Superior temporal gyrus (tissue), 1 donor: ENCODE measurements at regions not wholly inside any gene's neighbourhood (a gene's known extent, or its start where the extent isn't known, plus 50 kb on each side); places are given as distances from the start of the nearest gene placed in this dataset.
"Not testable (repeated sequence)": the region's sequence is repeated elsewhere in the genome, so short reads cannot be mapped to it uniquely, and the experiment has no call there.

ENCODE experiments used
- DNase-seq: peaks from one replicate; pipeline ENCODE4 v3.0.0-alpha.2; 2016; ENCODE audit errors: extremely low spot score

- peak; percentile 4 for DNase-seq
Observed at GRCh38 chr5:85545129-85545528, 1072.6 kb upstream of the COX7C start.

DNA sequence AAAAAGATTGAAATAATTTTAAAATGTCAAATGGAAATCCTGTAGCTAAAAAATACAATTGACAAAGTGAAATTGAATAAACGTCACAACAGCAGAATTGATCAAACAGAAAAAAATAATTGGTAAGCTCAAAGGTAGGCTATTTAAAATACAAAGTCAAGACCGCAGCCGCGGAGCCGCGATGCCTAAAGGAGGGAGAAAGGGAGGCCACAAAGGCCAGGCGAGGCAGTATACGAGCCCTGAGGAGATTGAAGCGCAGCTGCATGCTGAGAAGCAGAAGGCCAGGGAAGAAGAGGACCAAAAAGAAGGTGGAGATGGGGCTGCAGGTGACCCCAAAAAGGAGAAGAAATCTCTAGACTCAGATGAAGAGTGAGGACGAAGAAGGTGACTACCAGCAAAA, 1068.5 kb upstream of the COX7C start:
- DNase-seq, result no peak

DNA sequence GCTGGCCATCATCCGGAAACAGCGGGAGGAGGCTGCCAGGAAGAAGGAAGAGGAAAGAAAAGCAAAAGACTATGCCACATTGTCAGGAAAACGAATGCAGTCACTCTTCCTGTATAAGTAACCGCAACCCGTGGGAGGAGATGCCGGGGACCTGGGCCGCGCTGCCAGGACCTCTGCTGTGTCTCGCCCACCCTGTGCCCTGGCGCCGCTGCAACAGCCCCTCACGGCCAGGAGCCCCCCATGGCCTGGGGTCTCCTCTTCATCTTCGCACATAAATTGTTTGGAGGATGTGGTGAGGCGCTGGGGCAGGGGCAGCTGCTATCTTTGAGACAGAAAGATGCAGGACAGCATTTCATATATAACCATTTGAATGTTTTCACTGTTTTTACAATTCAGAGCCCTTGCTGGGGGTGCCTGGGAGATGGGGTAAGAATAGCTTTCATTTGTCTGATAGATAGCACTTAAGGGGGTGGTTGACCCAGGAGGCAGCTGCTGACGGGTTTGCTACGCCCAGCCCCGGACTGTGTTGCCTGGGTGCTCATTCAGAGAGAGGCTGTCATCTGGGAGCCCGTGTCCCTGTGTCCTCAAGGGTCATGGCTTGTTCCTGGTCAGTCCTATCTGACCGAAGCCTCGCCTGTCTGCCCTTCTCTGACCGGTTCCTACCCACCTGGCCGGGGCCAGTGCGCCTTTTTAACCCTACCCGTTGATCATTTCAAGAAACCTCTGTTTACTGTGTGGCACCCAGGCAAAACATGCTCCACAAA, 1067.7 kb upstream of the COX7C start:
- DNase-seq, result no peak

- no peak for DNase-seq
Observed at GRCh38 chr5:85556464-85556863, 1061.3 kb upstream of the COX7C start.

- DNase-seq, result no peak
Observed at GRCh38 chr5:85576666-85577065, 1041.1 kb upstream of the COX7C start.

DNA sequence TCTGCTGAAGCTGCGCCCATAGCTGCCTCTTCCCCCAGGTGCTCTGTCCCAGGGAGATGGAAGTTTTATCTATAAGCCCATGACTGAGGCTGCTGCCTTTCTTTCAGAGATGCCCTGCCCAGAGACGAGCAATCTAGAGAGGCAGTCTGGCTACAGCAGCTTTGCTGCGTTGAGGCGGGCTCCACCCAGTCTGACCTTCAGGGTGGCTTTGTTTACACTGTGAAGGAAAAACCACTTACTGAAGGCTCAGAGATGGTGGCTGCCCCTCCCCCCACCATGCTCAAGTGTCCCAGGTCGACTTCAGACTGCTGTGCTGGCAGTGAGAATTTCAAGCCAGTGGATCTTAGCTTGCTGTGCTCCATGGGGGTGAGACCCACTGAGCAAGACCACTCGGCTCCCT, 1029.9 kb upstream of the COX7C start:
- DNase-seq, result not testable (repeated sequence)

- DNase-seq, result not testable (repeated sequence)
Observed at GRCh38 chr5:85588268-85588667, 1029.5 kb upstream of the COX7C start.

- DNase-seq, result no peak
Observed at GRCh38 chr5:85590764-85591163, 1027.0 kb upstream of the COX7C start.

DNA sequence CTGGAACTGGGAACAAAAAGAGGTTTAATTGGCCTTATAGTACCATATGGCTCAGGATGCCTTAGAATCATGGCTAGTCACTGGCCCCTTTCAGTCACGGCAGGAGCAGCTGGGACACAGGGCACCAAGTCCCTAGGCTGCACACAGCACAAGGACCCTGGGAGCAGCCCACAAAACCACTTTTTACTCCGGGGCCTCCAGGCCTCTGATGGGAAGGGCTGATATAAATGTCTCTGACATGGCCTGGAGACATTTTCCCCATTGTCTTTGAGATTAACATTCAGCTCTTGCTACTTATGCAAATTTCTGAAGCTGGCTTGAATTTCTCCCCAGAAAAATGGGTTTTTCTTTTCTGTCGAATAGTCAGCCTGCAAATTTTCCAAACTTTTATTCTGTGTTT, 1026.4 kb upstream of the COX7C start:
- DNase-seq, result no peak

DNA sequence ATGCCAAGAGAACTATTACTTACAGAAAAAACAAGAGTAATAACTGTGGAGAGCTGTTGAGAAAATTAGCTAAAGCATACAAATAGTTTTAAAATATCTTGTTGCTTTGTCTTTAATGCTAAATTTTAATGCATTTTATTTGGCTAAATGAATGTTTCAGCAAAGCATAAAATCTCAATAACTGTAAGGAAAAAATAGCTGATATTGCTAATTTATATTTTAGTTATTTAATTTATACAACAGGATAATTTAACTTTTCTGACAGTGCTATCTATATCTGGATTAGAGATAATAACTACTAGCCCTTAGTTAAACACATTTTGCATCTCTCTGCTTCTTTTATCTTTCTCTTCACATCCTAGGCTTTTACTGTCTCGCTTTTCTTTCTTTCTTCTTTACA, 1014.9 kb upstream of the COX7C start:
- DNase-seq, result no peak

GRCh38 chr5:85604378-85604777, 1013.4 kb upstream of the COX7C start:
- DNase-seq, result no peak

GRCh38 chr5:85604786-85605185, 1013.0 kb upstream of the COX7C start:
- DNase-seq, result no peak

DNA sequence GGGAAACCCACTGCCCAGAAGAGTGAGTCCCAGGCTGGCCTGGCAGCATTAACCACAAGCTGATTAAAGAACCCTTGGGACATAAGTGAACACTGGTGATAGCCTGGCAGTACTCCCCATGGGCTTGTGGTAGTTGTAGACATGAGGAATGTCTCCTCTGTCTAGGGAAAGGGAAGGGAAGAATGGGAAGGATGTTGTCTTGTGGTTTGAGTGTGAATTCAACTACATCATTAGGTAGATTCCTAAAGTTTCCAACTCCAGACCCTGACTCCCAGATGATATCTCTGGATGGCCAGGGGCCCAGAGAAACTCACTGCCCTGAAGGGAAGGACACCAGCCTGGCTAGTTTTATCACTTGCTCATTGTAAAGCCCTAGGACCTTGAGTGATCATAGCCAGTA, 1012.4 kb upstream of the COX7C start:
- no peak for DNase-seq

- DNase-seq, result no peak
Observed at GRCh38 chr5:85614489-85614888, 1003.3 kb upstream of the COX7C start.

GRCh38 chr5:85621668-85622067, 996.1 kb upstream of the COX7C start:
- no peak for DNase-seq

- no peak for DNase-seq
Observed at GRCh38 chr5:85628153-85628552, 989.6 kb upstream of the COX7C start.

DNA sequence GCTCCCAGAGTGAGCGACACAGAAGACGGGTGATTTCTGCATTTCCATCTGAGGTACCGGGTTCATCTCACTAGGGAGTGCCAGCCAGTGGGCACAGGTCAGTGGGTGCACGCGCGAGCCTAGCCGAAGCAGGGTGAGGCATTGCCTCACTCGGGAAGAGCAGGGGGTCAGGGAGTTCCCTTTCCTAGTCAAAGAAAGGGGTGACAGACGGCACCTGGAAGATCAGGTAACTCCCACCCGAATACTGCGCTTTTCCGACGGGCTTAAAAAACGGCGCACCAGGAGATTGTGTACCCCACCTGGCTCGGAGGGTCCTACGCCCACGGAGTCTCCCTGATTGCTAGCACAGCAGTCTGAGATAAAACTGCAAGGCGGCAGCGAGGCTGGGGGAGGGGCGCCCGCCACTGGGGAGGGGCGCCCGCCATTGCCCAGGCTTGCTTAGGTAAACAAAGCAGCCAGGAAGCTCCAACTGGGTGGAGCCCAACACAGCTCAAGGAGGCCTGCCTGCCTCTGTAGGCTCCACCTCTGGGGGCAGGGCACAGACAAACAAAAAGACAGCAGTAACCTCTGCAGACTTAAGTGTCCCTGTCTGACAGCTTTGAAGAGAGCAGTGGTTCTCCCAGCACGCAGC, 979.1 kb upstream of the COX7C start:
- DNase-seq, result not testable (repeated sequence)

DNA sequence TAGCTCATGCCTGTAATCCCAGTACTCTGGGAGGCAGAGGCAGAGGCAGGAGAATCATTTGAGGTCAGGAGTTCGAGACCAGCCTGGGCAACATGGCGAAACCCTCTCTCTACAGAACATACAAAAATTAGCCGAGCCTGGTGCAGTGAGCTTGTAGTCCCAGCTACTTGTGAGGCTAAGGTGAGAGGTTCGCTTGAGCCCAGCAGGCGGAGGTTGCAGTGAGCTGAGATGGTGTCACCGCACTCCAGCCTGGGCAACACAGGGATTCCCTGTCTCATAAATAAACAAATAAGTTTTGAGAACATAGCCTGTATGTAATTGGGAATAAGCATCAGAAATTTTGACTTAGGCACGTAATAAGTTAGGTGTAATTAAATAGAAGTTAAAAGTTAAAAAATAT, 971.7 kb upstream of the COX7C start:
- DNase-seq, result no peak

GRCh38 chr5:85646641-85647040, 971.1 kb upstream of the COX7C start:
- DNase-seq, result no peak

GRCh38 chr5:85647349-85648127, 970.2 kb upstream of the COX7C start:
- no peak for DNase-seq

DNA sequence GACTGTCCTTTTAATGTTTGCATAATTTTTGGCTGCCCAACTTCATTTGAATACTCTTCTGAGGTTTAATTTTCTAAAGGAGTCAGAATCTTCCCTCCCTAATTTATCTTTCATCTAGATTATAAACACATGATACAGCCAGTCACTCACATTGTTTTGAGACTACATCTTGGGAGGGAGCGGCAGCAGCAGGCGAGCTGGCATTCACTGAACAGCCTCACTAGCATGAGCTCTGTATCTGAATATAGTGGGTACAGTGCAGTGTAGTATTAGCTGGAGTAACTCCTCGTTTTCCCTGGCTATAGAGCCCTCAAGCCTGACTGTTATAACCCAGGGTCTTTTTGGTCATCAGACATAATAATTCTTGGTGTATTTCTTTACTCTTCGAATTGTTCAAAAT, 969.2 kb upstream of the COX7C start:
- no peak for DNase-seq

GRCh38 chr5:85651731-85652130, 966.0 kb upstream of the COX7C start:
- no peak for DNase-seq

- DNase-seq, result not testable (repeated sequence)
Observed at GRCh38 chr5:85654144-85654543, 963.6 kb upstream of the COX7C start.
